Middle frontal gyrus (tissue), 1 donor: ENCODE measurements at regions not wholly inside any gene's neighbourhood (a gene's known extent, or its start where the extent isn't known, plus 50 kb on each side); places are given as distances from the start of the nearest gene placed in this dataset.
A peak's percentile ranks its signal among the peaks of the same experiment; 100 is the strongest.
"Not testable (repeated sequence)": the region's sequence is repeated elsewhere in the genome, so short reads cannot be mapped to it uniquely, and the experiment has no call there.

Experiments
- DNase-seq: peaks from one replicate; pipeline ENCODE4 v3.0.0-alpha.2; 2015; ENCODE audit warnings: low spot score; ENCODE audit errors: extremely low spot score

DNA sequence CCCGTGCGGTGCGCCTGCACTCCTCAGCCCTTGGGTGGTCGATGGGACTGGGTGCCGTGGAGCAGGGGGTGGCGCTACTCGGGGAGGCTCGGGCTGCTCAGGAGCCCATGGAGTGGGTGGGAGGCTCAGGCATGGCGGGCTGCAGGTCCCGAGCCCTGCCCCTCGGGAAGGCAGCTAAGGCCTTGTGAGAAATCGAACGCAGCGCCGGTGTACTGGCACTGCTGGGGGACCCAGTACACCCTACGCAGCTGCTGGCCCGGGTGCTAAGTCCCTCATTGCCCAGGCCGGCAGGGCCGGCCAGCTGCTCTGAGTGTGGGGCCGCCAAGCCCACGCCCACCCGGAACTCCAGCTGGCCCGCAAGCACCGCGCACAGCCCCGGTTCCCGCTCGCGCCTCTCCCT lies 396.9 kb upstream of the RIOK2 start:
- DNase-seq, result not testable (repeated sequence)

GRCh38 chr5:97580746-97581145 lies 397.7 kb upstream of the RIOK2 start:
- no peak for DNase-seq

DNA sequence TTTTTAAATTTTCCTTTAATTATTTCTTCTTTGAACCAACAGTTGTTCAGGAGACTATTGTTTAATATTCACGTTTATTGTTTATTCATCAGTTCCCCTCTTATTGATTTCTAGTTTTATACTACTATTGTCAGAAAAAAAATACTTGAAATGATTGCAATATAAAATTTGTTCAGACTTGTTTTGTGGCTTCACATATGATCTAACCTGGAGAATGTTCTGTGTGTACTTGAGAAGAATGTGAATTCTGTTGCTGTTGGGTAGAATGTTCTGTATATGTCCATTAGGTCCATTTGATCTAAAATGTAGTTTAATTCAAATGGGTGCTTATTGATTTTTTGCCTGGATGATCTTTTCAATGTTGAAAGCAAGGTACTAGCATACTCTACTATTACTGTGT lies 408.7 kb upstream of the RIOK2 start:
- DNase-seq, result no peak

DNA sequence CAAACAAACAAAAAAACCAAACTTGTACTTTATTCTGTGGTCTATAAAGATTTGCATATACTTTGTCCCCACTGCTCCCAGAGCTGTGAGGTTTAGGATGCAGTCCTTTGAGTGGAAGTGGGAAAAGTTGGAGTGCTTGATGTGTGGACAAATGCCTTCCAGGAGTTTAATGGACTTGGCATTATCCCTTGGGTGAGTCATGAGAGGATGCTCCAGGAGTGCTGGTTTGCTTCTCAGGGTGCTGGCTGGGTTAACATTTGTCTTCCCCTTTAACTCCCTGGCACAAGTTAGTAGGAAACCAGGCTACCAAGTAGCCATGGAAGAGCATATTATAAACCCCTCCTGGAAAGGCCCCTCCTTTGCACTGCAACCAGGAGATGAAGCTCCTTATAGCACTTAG lies 417.4 kb upstream of the RIOK2 start:
- DNase-seq, result no peak

GRCh38 chr5:97601651-97602050 lies 418.6 kb upstream of the RIOK2 start:
- no peak for DNase-seq

- DNase-seq, result no peak
These were observed 423.5 kb upstream of the RIOK2 start for GRCh38 chr5:97606531-97606930.

- no peak for DNase-seq
These were observed 425.5 kb upstream of the RIOK2 start for GRCh38 chr5:97608501-97608900.

DNA sequence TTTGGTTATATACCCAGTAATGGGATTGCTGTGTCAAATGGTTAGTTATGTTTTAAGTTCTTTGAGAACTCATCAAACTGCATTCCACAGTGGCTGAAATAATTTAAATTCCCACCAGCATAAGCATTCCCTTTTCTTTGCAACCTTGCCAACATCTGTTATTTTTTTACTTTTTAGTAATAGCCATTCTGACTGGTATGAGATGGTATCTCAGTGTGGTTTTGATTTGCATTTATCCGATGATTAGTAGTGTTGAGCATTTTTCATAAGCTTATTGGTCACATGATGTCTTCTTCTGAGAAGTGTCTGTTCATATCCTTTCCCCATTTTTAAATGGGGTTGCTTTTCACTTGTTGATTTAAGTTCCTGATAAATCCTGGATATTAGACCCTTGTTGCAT lies 435.7 kb upstream of the RIOK2 start:
- no peak for DNase-seq

- DNase-seq, result no peak
These were observed 440.4 kb upstream of the RIOK2 start for GRCh38 chr5:97623441-97623840.

DNA sequence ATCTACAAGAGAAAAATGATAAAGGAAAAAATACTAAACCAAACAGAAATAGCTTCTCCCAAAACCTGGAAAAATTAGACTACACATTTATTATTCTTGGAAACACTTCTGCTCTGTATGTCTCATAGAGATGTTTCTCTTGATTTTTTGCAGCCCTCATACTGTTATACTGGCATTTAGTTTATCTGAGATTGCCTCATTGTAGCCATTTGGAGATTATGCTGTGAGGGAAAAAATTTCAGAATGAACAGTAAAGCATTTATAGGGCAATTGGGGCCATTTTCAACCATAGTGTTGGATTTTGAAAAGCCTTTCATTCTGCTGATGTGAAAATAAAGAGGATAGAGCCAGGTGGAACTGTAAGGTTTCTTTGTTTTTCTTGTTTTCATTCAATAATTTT lies 441.8 kb upstream of the RIOK2 start:
- no peak for DNase-seq

DNA sequence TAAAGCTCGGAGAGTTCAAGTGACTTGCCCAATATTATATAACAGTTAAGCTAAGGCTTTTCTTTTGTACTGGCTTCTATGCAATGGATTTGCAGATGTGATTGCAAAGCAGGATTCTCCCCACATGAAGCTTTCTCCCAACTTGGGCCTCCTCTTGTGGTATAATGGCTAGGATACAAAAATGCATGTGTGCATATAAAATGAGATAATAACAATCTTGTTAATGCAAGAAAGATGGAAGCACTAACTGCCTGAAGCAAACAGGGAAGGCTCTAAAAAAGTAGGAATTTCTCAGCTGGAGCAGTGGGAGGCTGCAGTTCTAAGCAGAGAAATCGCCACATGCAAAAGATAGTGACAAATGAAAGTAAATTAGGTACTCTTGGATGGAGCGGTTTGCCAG lies 444.2 kb upstream of the RIOK2 start:
- no peak for DNase-seq

- DNase-seq, result no peak
These were observed 445.0 kb upstream of the RIOK2 start for GRCh38 chr5:97628031-97628430.

GRCh38 chr5:97628807-97629206 lies 445.8 kb upstream of the RIOK2 start:
- no peak for DNase-seq

DNA sequence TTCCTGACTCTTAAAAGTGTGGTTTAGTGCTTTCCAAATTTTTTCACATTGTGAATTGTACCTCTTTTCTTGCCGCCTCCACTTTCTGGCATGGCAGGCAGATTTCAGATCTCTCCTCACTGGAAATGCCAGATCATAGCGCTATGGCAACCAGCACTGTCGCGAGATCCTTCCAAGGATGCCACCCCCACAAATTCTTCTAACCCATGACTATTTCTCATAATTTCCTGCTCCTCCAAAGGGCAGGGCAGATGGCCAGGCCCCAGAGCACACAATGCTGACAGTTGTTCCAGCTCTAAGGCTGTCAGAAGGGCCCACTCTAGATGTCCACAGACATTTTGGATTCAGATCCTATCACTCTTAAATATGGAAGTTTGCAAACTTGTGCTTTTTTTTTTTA lies 446.2 kb upstream of the RIOK2 start:
- DNase-seq, result peak; percentile 26

- no peak for DNase-seq
These were observed 452.5 kb upstream of the RIOK2 start for GRCh38 chr5:97635553-97635952.

DNA sequence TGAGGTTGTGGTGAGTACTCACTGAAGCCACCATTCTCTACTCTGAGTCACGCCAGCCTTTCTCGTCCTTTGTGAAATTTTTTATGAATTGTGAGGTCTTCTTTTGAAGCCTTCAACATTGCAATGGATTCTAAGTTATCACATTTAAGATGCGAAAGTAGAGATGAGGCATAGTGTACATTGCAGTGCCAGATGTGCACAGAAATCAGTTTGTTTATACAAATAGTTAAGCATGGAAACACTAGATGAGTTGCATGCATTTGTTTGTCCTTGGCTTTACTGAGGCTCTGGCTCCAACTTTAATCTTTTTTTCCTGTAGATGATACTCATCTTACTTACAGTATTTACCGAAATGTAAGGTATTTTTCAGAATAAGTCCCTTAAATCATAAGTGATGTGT lies 453.7 kb upstream of the RIOK2 start:
- no peak for DNase-seq

DNA sequence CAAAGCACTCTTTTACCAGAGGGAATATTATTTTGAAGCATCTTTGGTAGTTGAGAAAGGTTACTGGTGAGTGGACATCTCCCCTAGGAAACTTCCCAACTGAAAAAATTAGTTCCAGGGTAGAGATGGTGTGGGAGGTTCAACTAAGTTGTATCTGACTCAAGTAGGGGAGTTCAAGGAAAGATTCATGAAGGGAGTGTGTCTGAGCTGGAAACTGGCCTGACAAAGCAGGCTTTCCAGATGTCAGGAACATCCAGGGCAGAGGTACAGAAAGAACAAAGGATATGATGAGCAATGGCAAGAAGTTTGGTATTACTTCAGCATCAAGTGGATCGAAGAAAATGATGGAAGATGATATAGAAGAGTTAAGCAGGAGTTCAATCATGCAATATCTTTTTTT lies 458.0 kb upstream of the RIOK2 start:
- no peak for DNase-seq

GRCh38 chr5:97644206-97644605 lies 461.2 kb upstream of the RIOK2 start:
- DNase-seq, result no peak

DNA sequence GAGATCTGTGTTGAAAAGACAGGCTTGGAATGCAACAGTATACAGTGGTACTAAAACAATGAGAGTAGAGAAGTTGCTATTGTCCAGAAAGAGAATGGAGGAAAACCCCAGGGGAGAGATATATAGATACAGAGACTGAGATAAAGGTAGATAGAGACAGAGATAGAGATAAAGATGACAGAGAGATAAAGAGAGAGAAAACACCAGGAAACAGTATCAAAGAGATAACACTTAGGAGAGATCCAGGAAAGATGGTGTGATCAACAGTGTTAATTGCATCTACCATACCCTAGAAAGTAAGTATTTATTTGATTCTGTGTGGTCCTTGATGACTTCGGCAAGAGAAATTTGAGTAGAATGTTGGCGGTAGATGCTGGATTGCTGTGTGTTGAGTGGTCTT lies 461.8 kb upstream of the RIOK2 start:
- DNase-seq, result no peak

DNA sequence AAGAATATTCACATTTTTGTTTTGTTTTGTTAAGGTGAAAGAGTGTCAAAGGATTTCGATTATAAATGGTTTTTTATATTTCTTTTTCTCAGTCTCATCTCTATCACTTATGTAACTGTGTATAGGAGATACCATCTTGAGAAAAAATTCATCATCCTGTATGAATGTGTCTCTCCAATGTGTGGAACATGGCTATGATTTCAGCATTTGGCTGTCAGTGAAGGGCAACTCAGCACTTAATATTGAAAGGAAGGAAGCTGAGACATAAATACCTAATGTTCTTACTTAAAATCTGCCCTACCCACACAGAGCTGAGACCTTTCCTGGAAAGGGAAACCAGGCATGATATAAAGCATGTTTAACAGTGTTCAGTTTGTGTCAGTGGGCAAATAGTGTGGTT lies 474.2 kb upstream of the RIOK2 start:
- no peak for DNase-seq

- DNase-seq, result no peak
These were observed 475.3 kb upstream of the RIOK2 start for GRCh38 chr5:97658116-97658900.

DNA sequence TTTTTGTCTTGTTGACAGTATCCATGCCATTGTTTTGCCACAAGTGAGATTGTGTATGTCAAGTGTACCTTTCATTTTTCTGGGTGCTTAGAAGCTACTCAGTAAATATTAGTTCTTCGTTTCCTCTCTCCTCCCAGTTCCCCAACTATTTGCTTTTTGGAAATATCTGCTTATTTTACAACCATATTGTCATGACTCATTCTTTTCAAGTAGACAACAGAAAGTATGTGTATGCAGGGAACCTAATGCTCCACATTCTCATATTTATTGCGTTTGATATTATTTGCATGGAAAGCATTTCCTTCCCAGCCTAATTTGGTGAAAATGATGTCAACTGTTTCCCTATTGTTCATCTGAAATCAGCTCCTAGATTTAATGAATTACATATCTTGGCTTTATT lies 483.7 kb upstream of the RIOK2 start:
- DNase-seq, result no peak

DNA sequence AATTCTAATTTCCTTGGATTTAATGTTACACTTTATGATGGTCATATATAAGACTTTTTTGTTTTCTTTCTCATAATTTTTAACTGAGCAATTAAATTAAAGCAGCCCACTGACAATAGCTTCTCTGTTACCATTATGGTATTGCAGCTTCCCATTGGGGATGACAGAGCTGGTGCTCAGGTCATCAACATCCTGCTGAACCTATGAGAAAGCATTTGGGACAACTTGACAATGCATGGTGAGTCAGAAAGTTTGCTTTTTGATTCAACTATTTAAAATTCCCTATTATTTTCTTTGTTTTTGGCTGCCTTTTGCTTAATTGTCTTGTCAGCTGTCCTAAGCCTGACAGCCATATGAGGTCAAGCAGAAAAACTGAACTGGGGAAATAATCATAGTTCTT lies 487.4 kb upstream of the RIOK2 start:
- no peak for DNase-seq

DNA sequence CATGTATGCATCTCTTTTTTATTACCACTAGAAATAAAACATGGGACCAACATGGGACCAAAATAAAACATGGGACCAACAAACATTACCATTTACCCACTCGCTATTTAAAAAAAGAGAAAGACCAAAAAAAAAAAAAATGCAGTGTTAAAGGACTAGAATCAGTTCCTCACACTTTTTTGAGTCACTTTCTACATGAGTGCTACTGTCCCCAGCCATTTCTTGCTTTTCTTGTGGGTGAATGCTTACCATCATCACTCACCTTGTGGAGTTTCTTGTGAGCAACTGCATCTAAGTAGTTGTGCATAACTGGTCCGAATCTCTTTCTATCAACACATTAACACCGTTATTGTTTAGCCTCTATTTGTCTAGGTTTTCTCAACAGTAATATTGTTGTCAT lies 493.6 kb upstream of the RIOK2 start:
- DNase-seq, result no peak
